ENCODE measurements at regions not wholly inside any gene's neighbourhood (a gene's known extent, or its start where the extent isn't known, plus 50 kb on each side); places are given as distances from the start of the nearest gene placed in this dataset.

GRCh38 chr10:9234191-9234590, 1179.7 kb downstream of the GATA3 start:
- Histone ChIP-seq H3K27ac (ENCODE audit: control insufficient read depth, insufficient read depth) (no peak overlapping the region), H3K4me3 (no peak overlapping the region), H3K9ac (ENCODE audit: control insufficient read depth, insufficient read depth, low read length) (no peak overlapping the region), H3K79me2 (ENCODE audit: control insufficient read depth, insufficient read depth, low read length) (no peaks in the 10 kb centered on the region), H3K36me3 (ENCODE audit: control insufficient read depth in 2 of 2, insufficient read depth in 2 of 2, low read length in 1 of 2) (no peaks in the 10 kb centered on the region), H3K9me3 (replicated peaks; ENCODE audit: control insufficient read depth, insufficient read depth, low read length) (no peaks in the 10 kb centered on the region), H3K4me1 (ENCODE audit: control insufficient read depth, insufficient read depth, low read length) (no peaks in the 10 kb centered on the region), H2AFZ (ENCODE audit: control insufficient read depth, low read depth, low read length) (no peak overlapping the region), H3K4me2 (ENCODE audit: control insufficient read depth, insufficient read depth) (no peak overlapping the region), H3K27me3 (replicated peaks in 1 of 2; ENCODE audit: control insufficient read depth in 2 of 2, insufficient read depth in 2 of 2, low read length in 1 of 2) (no peaks in the 10 kb centered on the region; a peak in 1 of 4 replicates), H4K20me1 (ENCODE audit: control insufficient read depth, insufficient read depth) (no peaks in the 10 kb centered on the region)
- in situ Hi-C loops (cut with MboI) = no loop called here
- DNase-seq (ENCODE audit: low read depth, low spot score) = no peak
- no peak for FAIRE-seq
- ChIA-PET RAD21 (ENCODE audit: unreplicated experiment) (no interaction called here), POLR2A (no interaction called here), SMC1A (ENCODE audit: uncharacterized antibody, unreplicated experiment) (interaction anchor here (0.7 kb wide), 1 partner anchor 1686 kb away, joined by 4 read pairs; no protein-coding TSS in a partner anchor), CTCF (no interaction called here)
- ATAC-seq = no peak
- intact Hi-C loops (cut with micrococcal nuclease; ENCODE audit: unreplicated experiment) = no loop called here
- no TSS peak for BruUV-seq (replicated peaks)
- 4% methylated on average over 1 of the region's 1 CpG for WGBS (ENCODE audit: insufficient coverage, insufficient replicate concordance, low lambda C conversion rate, missing lambda C conversion rate)
- TF ChIP-seq, protein P1, sequence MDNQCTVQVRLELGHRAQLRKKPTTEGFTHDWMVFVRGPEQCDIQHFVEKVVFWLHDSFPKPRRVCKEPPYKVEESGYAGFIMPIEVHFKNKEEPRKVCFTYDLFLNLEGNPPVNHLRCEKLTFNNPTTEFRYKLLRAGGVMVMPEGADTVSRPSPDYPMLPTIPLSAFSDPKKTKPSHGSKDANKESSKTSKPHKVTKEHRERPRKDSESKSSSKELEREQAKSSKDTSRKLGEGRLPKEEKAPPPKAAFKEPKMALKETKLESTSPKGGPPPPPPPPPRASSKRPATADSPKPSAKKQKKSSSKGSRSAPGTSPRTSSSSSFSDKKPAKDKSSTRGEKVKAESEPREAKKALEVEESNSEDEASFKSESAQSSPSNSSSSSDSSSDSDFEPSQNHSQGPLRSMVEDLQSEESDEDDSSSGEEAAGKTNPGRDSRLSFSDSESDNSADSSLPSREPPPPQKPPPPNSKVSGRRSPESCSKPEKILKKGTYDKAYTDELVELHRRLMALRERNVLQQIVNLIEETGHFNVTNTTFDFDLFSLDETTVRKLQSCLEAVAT (IDR thresholded peaks at IDR 0.05) = no peak
- TF ChIP-seq NRF1 (conservative IDR thresholded peaks at IDR 0.05; ENCODE audit: low read depth, low read length) = no peak
- no peak for TF ChIP-seq RCOR1 (conservative IDR thresholded peaks at IDR 0.05; ENCODE audit: low read depth, low read length)
- TF ChIP-seq PBX3 (IDR thresholded peaks at IDR 0.05; ENCODE audit: insufficient replicate concordance, low read depth, low read length) = no peak
- no peak for TF ChIP-seq NFIC (IDR thresholded peaks at IDR 0.05; ENCODE audit: low read depth, low read length)
- no peak for TF ChIP-seq IKZF2 (IDR thresholded peaks at IDR 0.05)
- TF ChIP-seq ZNF274 (IDR thresholded peaks at IDR 0.05; ENCODE audit: insufficient read depth, insufficient read length) = no peak
- TF ChIP-seq, protein P2, sequence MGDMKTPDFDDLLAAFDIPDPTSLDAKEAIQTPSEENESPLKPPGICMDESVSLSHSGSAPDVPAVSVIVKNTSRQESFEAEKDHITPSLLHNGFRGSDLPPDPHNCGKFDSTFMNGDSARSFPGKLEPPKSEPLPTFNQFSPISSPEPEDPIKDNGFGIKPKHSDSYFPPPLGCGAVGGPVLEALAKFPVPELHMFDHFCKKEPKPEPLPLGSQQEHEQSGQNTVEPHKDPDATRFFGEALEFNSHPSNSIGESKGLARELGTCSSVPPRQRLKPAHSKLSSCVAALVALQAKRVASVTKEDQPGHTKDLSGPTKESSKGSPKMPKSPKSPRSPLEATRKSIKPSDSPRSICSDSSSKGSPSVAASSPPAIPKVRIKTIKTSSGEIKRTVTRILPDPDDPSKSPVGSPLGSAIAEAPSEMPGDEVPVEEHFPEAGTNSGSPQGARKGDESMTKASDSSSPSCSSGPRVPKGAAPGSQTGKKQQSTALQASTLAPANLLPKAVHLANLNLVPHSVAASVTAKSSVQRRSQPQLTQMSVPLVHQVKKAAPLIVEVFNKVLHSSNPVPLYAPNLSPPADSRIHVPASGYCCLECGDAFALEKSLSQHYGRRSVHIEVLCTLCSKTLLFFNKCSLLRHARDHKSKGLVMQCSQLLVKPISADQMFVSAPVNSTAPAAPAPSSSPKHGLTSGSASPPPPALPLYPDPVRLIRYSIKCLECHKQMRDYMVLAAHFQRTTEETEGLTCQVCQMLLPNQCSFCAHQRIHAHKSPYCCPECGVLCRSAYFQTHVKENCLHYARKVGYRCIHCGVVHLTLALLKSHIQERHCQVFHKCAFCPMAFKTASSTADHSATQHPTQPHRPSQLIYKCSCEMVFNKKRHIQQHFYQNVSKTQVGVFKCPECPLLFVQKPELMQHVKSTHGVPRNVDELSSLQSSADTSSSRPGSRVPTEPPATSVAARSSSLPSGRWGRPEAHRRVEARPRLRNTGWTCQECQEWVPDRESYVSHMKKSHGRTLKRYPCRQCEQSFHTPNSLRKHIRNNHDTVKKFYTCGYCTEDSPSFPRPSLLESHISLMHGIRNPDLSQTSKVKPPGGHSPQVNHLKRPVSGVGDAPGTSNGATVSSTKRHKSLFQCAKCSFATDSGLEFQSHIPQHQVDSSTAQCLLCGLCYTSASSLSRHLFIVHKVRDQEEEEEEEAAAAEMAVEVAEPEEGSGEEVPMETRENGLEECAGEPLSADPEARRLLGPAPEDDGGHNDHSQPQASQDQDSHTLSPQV (IDR thresholded peaks at IDR 0.05) = no peak
- TF ChIP-seq GATAD2B (conservative IDR thresholded peaks at IDR 0.05; ENCODE audit: low read depth) = no peak
- TF ChIP-seq, protein P3, sequence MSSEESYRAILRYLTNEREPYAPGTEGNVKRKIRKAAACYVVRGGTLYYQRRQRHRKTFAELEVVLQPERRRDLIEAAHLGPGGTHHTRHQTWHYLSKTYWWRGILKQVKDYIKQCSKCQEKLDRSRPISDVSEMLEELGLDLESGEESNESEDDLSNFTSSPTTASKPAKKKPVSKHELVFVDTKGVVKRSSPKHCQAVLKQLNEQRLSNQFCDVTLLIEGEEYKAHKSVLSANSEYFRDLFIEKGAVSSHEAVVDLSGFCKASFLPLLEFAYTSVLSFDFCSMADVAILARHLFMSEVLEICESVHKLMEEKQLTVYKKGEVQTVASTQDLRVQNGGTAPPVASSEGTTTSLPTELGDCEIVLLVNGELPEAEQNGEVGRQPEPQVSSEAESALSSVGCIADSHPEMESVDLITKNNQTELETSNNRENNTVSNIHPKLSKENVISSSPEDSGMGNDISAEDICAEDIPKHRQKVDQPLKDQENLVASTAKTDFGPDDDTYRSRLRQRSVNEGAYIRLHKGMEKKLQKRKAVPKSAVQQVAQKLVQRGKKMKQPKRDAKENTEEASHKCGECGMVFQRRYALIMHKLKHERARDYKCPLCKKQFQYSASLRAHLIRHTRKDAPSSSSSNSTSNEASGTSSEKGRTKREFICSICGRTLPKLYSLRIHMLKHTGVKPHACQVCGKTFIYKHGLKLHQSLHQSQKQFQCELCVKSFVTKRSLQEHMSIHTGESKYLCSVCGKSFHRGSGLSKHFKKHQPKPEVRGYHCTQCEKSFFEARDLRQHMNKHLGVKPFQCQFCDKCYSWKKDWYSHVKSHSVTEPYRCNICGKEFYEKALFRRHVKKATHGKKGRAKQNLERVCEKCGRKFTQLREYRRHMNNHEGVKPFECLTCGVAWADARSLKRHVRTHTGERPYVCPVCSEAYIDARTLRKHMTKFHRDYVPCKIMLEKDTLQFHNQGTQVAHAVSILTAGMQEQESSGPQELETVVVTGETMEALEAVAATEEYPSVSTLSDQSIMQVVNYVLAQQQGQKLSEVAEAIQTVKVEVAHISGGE (CRISPR knock-in tag; IDR thresholded peaks at IDR 0.05) = no peak
- TF ChIP-seq ZNF207 (IDR thresholded peaks at IDR 0.05; ENCODE audit: borderline replicate concordance) = no peak
- TF ChIP-seq RELB (IDR thresholded peaks at IDR 0.05; ENCODE audit: low read depth) = no peak
